IPS DF 19.7 (cell line): ENCODE measurements at regions not wholly inside any gene's neighbourhood (a gene's known extent, or its start where the extent isn't known, plus 50 kb on each side); places are given as distances from the start of the nearest gene placed in this dataset.
"Not testable (repeated sequence)": the region's sequence is repeated elsewhere in the genome, so short reads cannot be mapped to it uniquely, and the experiment has no call there.

Experiments used
- DNase-seq: peaks from one replicate; pipeline ENCODE4 v3.0.0-alpha.2; 2013; ENCODE audit warnings: low read depth, low spot score

- DNase-seq, result no peak
These were observed 240.9 kb upstream of the DIO3 start for GRCh38 chr14:101320396-101320795.

GRCh38 chr14:101322223-101322622 lies 239.1 kb upstream of the DIO3 start:
- no peak for DNase-seq

GRCh38 chr14:101323111-101323510 lies 238.2 kb upstream of the DIO3 start:
- no peak for DNase-seq

GRCh38 chr14:101323614-101324235 lies 237.6 kb upstream of the DIO3 start:
- not testable (repeated sequence) for DNase-seq

GRCh38 chr14:101325319-101325718 lies 236.0 kb upstream of the DIO3 start:
- DNase-seq, result no peak

- DNase-seq, result no peak
These were observed 232.8 kb upstream of the DIO3 start for GRCh38 chr14:101328412-101329028.

GRCh38 chr14:101330416-101331140 lies 230.7 kb upstream of the DIO3 start:
- DNase-seq, result no peak

GRCh38 chr14:101331141-101331525 lies 230.2 kb upstream of the DIO3 start:
- no peak for DNase-seq

- no peak for DNase-seq
These were observed 229.6 kb upstream of the DIO3 start for GRCh38 chr14:101331661-101332169.

GRCh38 chr14:101332281-101332680 lies 229.0 kb upstream of the DIO3 start:
- no peak for DNase-seq

- DNase-seq, result no peak
These were observed 227.7 kb upstream of the DIO3 start for GRCh38 chr14:101333335-101334280.

GRCh38 chr14:101334656-101335055 lies 226.6 kb upstream of the DIO3 start:
- DNase-seq, result no peak

- no peak for DNase-seq
These were observed 226.1 kb upstream of the DIO3 start for GRCh38 chr14:101335061-101335661.

- no peak for DNase-seq
These were observed 225.1 kb upstream of the DIO3 start for GRCh38 chr14:101336183-101336582.

GRCh38 chr14:101337053-101337452 lies 224.2 kb upstream of the DIO3 start:
- no peak for DNase-seq

- DNase-seq, result no peak
These were observed 220.7 kb upstream of the DIO3 start for GRCh38 chr14:101340556-101340955.

- no peak for DNase-seq
These were observed 213.2 kb upstream of the DIO3 start for GRCh38 chr14:101347893-101348777.

- no peak for DNase-seq
These were observed 212.2 kb upstream of the DIO3 start for GRCh38 chr14:101349108-101349507.

- DNase-seq, result no peak
These were observed 211.3 kb upstream of the DIO3 start for GRCh38 chr14:101350021-101350420.

- DNase-seq, result no peak
These were observed 210.6 kb upstream of the DIO3 start for GRCh38 chr14:101350691-101351090.
